ENCODE measurements at regions not wholly inside any gene's neighbourhood (a gene's known extent, or its start where the extent isn't known, plus 50 kb on each side); places are given as distances from the start of the nearest gene placed in this dataset.

DNA sequence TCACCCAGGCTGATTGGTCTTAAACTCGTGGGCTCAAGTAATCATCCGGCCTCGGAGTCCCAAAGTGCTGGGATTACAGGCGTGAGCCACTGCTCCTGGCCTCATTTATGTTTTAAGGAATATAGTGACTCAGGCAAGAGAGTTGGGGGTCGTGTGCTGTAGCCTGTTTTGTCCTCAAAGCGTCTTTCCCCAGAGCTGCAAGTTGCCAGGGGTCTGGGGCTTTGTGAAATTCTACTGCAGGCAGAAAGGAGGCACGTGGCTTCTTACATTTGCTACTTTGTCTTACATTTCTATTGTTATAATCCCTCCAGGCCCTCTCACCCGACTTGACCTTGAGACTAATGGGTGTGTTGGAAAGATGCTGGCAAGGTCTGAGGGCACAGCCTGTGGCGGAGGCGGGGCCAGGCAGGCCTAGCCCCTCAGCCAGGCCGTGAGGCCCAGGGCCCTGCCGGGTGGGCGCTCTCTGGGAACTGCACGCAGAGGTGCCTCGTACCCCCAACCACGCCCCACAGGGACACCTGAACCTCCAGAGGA lies 85.8 kb upstream of the NDUFV2 start:
- TF ChIP-seq, protein P1, sequence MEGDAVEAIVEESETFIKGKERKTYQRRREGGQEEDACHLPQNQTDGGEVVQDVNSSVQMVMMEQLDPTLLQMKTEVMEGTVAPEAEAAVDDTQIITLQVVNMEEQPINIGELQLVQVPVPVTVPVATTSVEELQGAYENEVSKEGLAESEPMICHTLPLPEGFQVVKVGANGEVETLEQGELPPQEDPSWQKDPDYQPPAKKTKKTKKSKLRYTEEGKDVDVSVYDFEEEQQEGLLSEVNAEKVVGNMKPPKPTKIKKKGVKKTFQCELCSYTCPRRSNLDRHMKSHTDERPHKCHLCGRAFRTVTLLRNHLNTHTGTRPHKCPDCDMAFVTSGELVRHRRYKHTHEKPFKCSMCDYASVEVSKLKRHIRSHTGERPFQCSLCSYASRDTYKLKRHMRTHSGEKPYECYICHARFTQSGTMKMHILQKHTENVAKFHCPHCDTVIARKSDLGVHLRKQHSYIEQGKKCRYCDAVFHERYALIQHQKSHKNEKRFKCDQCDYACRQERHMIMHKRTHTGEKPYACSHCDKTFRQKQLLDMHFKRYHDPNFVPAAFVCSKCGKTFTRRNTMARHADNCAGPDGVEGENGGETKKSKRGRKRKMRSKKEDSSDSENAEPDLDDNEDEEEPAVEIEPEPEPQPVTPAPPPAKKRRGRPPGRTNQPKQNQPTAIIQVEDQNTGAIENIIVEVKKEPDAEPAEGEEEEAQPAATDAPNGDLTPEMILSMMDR (conservative IDR thresholded peaks at IDR 0.05), result no peak
- H3K27ac Mint-ChIP-seq, result peak overlapping the region; percentile 56
- peaks cover 10% of the 10 kb centered on the region for H3K9me3 Mint-ChIP-seq
- no peak overlapping the region for H3K4me3 Mint-ChIP-seq
- H3K36me3 Mint-ChIP-seq, result peaks cover 3% of the 10 kb centered on the region
- no peak for DNase-seq (ENCODE audit: extremely low spot score, unreplicated experiment)
- no peaks in the 10 kb centered on the region for H3K4me1 Mint-ChIP-seq (ENCODE audit: unreplicated experiment)
- H3K27me3 Mint-ChIP-seq, result peaks cover under 1% of the 10 kb centered on the region

DNA sequence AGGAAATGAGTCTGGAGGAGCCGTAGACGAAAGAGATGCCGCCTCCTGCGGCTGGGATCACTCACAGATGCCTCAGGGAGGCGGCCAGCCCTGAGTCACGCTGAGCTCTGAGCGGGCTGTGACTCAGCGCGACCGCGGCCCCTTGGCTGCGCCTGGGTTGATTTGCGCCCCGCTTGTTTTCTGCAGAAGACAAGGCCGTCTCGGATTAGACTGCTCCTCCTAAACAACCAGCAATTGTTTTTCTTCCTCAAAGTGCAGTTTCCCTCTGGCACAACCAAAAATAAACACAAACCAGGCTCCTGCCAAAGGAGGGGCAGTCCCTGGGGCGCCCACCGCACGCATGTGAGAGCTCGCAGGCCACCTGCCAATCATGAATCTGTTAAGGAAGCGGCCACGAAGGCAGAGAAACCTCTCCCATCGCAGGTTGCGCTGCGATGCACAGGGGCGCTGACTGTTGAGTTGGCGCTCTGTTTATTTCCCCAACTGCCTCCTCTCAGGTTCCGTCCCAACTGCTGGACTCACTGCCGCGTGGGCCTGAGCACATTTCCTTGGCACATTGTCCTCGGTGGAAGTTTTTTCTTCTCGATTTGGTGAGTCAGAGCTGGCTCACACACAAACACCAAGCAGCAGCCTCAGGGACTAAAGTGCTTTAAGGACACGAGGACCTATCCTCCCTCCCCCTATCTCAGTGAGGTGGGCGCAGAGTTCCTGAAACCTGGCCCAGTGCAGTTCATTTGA lies 85.2 kb upstream of the NDUFV2 start:
- H3K9me3 Mint-ChIP-seq, result peaks cover 10% of the 10 kb centered on the region

DNA sequence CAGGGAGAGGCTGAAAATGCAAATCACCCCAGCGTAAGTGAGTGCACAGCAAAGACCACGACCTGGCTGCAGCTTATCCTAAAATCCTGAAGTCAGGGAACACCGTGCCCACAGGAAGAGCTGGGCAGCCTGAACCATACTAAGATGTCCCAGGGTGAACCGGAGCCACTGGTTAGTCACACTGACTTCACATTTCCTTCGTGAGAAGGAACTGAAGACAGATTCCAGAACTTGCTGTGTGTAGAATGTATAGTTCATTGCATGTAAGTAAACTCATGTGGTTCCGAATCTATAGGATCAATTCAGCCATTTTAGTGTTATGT lies 84.6 kb upstream of the NDUFV2 start:
- peaks cover 3% of the 10 kb centered on the region for H3K36me3 Mint-ChIP-seq
- H3K4me1 Mint-ChIP-seq (ENCODE audit: unreplicated experiment), result peaks cover 6% of the 10 kb centered on the region
- no peaks in the 10 kb centered on the region for H3K27me3 Mint-ChIP-seq
- TF ChIP-seq, protein P1 (conservative IDR thresholded peaks at IDR 0.05), result no peak
- DNase-seq (ENCODE audit: extremely low spot score, unreplicated experiment), result no peak
- peak overlapping the region; percentile 56 for H3K27ac Mint-ChIP-seq
- H3K4me3 Mint-ChIP-seq, result no peak overlapping the region
- peaks cover 5% of the 10 kb centered on the region for H3K9me3 Mint-ChIP-seq

More for the DNA sequence above, 85.2 kb upstream of the NDUFV2 start:
- no peak for DNase-seq (ENCODE audit: extremely low spot score, unreplicated experiment)
- peaks cover 2% of the 10 kb centered on the region for H3K4me1 Mint-ChIP-seq (ENCODE audit: unreplicated experiment)
- H3K27me3 Mint-ChIP-seq, result no peaks in the 10 kb centered on the region
- H3K36me3 Mint-ChIP-seq, result peaks cover 3% of the 10 kb centered on the region
- peak overlapping the region; percentile 56 for H3K27ac Mint-ChIP-seq
- H3K4me3 Mint-ChIP-seq, result no peak overlapping the region
- TF ChIP-seq, protein P1 (conservative IDR thresholded peaks at IDR 0.05), result no peak

DNA sequence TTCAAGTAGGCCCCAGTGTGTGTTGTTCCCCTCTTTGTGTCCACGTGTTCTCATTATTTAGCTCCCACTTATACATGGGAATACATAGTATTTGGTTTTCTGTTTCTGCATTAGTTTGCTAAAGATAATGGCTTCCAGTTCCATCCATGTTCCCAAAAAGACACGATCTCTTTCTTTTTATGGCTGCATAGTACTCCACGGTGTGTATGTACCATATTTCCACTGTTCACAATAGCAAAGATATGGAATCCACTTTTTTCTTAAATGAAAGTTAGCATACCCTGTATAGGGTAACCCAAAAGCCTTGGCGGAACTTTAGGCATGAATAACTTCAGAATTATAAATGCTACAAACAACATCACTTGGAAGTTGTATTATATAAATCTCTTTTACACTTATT lies 83.4 kb upstream of the NDUFV2 start:
- no peak for DNase-seq (ENCODE audit: extremely low spot score, unreplicated experiment)
- TF ChIP-seq, protein P1 (conservative IDR thresholded peaks at IDR 0.05), result no peak
- H3K36me3 Mint-ChIP-seq, result peaks cover 3% of the 10 kb centered on the region
- H3K4me3 Mint-ChIP-seq, result no peak overlapping the region
- peaks cover 4% of the 10 kb centered on the region for H3K9me3 Mint-ChIP-seq
- no peak overlapping the region for H3K27ac Mint-ChIP-seq
- peaks cover 6% of the 10 kb centered on the region for H3K4me1 Mint-ChIP-seq (ENCODE audit: unreplicated experiment)
- no peaks in the 10 kb centered on the region for H3K27me3 Mint-ChIP-seq

DNA sequence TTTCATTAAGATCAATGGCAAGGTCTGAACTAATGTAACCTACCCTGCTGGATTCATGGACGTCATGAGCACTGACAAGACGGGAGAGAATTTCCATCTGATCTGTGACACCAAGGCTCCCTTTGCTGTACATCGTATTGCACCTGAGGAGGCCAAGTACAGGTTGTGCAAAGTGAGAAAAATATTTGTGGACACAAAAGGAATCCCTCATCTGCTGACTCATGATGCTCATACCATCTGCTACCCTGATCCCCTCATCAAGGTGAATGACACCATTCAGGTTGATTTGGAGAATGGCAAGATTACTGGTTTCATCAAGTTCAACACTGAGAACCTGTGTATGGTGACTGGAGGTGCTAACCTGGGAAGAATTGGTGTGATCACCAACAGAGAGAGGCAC lies 82.3 kb upstream of the NDUFV2 start:
- TF ChIP-seq, protein P1 (conservative IDR thresholded peaks at IDR 0.05), result no peak
- Mint-ChIP-seq H3K36me3 (peaks cover 3% of the 10 kb centered on the region), H3K9me3 (peaks cover 4% of the 10 kb centered on the region), H3K4me3 (no peak overlapping the region), H3K4me1 (ENCODE audit: unreplicated experiment) (peaks cover 6% of the 10 kb centered on the region), H3K27ac (no peak overlapping the region), H3K27me3 (no peaks in the 10 kb centered on the region)
- no peak for DNase-seq (ENCODE audit: extremely low spot score, unreplicated experiment)
